IPS-NIHi11 (cell line): ENCODE measurements at regions not wholly inside any gene's neighbourhood (a gene's known extent, or its start where the extent isn't known, plus 50 kb on each side); places are given as distances from the start of the nearest gene placed in this dataset.
"Not testable (repeated sequence)": the region's sequence is repeated elsewhere in the genome, so short reads cannot be mapped to it uniquely, and the experiment has no call there.

Experiments used
- DNase-seq: peaks from one replicate; pipeline ENCODE4 v3.0.0; 2012; ENCODE audit warnings: mixed read lengths, low spot score

DNA sequence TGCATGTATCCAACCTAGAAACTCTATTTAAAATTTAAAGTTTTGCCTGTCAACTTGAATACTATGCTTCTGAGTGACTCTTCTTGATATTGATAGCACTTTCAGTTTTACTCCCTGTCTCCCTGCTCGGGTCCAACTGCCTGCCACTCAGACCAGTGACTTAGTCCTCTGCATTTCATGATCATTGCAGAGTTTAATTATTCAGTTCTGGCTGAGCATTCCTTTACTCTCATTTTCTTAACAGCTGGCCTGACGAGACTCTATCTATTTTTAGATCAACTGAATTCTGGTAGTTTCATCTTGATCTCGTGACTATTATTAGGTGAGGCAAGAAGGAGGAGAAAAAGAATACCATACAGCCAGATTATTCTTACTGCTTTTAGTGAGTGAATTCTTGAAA lies 617.4 kb downstream of the SI start:
- no peak for DNase-seq

DNA sequence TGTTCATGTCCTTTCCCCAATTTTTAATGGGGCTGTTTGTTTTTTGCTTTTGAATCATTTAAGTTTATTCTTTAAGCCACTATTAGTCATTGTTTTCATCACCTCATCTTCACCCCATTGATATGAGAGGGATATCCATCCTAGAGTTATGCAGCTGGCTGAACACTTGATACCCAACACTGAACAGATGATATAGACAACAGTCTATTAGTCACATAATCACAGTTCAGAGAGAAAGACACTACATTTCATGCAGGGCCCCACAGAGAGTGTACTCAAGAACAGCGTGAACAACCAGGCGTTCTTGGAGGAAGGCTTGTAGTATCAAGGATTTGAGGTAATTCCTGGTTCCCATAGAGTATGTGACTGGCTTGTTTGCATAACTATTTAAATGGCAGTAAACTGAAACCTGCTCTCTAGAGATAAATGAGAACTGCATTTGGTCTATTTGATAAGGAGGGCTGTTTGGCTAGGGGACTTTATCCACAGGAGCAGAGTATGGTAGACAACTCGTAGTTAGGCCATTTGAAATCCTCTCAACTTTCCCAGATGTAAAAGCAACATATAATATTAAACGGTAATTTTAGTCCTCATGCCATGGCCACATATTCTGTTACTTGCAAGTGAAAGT lies 618.7 kb downstream of the SI start:
- DNase-seq, result no peak

DNA sequence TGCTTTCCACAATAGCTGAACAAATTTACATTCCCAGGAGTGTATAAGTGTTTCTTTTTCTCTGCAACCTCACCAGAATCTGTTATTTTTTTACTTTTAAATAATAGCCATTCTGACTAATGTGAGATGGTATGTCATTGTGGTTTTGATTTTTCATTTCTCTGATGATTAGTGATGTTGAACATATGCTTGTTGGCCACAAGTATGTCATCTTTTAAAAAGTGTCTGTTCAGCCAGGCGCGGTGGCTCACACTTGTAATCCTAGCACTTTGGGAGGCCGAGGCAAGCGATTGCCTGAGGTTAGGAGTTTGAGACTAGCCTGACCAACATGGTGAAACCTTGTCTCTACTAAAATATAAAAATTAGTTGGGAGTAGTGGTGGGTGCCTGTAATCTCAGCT lies 619.3 kb downstream of the SI start:
- DNase-seq, result no peak

DNA sequence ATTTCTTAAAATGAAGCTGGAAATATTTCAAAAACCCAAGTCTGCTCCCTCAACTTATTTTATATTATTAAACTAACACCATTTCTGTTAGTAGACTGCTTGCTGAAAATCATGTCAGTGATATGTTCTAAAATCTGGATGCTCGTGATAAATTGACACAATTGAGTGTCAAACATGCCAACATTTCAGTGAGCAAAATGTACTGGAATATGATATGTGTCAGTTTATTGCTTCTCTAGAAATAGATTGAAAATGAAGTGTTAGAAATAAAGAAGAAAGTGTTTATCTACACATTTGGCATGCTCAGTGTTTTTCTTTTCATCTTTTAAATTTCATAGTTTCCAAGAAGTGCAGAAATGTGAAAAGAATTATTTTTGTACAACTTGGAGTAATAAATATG lies 624.6 kb downstream of the SI start:
- no peak for DNase-seq

DNA sequence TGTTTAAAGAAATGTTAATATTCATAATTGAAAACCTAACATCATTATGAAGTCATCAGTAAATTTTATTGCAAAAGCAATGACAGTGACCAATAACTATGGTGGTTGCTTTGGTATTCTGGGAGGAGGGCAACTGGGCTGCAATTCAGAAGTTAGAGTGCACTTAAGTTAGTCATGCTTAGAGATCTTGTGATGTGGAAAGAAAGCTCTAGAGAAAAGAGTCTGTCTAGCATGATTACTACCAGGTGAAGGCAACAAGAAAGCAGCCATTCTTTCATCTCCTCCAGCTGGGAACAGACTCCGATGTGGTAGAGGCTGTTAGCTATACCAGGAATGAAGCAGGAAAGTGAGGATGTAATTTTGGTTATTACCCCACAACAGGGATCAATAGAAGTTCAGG lies 625.6 kb downstream of the SI start:
- no peak for DNase-seq

DNA sequence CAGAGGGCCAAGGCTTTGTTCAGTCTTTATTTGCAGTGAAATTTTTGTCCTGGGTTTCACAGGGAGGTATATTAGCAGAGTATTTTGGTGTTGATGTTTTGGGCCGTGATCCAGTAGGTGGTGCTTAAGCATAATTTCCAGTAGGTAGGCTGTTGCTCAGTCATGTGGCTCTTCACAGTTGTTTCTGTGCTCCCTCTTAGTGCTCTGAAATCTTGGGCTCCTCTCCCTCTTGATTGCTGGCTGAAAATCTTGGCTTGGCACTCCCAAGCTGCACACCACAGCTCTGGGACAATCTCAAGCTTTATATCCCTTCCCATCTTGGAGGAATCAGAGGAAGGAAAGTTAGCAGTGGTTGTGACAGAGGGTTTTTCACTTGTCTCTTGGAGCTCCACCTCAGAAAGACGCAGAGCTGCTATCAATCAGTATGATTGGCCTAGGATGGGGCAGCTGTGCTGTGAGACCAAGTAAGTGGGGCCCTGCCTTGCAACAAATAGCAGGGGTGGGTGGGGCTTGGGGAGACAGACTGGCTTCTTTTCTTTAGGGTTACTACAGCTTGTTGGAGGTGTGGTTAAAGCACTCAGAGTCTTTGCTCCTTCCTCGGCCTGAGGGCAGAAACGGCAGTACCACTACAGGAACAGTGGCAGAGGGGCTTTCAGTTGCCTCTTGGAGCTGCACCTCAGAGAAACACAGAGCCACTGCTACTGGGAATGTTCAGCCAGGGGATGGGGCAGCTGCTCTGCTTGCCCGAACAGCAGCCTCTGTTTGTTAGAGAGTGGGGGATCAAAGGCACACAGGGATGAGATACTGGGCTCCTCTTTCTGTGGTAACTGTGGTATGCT lies 627.0 kb downstream of the SI start:
- DNase-seq, result no peak

DNA sequence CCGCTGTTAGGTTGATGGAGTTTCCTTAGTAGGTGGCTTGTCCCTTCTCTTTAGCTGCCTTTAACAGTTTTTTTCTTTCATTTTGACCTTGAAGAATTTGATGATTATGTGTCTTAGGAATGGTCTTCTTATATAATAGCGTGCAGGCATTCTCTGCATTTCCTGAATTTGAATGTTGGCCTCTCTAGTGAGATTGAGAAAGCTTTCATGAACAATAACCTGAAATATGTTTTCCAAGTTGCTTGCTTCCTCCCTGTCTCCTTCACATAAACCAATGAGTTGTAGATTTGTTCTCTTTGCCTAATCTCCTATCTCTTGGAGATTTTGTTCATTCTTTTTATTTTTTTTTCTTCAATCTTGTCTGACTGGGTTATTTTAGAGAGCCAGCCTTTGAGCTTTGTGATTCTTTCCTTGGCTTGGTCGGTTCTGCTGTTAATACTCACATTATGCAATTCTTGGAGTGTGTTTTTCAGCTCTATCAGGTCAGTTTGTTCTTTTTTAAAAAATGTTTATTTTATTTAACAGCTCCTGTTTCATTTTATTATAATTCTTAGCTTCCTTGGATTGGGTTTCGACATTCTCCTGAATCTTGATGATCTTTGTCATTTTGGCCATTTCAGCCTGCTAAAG lies 627.9 kb downstream of the SI start:
- no peak for DNase-seq

DNA sequence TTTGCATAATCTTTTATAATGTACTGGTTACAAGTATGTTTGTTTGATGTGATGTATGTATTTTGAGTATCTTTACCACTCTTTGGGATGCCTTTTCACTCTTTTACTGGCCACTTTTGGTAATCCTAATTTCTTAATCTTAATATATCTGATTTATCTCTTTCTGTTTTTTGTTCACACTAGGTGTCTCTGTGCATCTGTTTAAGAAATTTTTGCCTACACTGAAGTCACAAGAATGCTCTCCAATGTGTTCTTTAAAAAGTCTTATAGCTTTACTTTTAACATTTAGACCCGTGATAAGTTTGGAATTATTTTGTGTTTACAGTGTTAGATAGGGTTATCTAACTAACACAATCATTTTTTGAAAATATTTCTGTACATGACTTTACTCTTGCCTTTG lies 659.1 kb downstream of the SI start:
- DNase-seq, result no peak

DNA sequence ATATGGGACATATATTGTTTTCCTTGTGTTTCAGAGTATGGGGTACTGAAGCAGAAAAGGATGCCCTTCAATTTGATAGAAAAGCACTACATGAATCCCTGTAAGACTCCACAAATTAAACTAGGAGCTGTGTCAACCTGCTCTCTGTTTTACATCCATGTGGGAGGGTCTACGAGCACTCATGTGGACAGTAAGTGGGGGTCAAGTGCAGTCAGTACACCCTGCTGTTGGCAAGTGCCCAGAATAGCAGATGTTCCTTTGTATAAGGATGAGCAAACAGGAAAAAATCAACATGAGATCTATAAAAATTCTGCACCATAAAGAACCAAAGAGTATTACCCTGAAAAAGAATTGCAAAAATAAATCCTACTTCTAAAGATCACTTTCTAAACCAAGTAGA lies 659.9 kb downstream of the SI start:
- no peak for DNase-seq

DNA sequence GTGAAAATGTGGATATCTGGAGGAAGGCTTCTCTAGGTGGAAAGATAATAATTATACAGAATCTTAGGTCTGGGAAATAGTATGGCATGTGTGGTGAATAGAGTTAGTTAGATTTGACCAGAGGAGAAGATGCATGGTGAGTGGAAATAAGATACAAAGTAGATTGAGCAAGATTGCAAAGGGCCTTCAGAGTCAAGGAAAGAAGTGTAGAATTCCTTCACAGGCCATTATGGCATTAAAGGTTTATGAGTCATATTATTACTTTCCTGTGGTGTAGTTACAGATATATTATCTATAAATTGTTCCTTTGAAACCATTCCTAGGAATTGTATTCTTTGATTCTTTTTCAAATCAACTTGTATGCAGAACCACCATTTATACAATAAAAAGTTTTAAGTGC lies 660.3 kb downstream of the SI start:
- no peak for DNase-seq

DNA sequence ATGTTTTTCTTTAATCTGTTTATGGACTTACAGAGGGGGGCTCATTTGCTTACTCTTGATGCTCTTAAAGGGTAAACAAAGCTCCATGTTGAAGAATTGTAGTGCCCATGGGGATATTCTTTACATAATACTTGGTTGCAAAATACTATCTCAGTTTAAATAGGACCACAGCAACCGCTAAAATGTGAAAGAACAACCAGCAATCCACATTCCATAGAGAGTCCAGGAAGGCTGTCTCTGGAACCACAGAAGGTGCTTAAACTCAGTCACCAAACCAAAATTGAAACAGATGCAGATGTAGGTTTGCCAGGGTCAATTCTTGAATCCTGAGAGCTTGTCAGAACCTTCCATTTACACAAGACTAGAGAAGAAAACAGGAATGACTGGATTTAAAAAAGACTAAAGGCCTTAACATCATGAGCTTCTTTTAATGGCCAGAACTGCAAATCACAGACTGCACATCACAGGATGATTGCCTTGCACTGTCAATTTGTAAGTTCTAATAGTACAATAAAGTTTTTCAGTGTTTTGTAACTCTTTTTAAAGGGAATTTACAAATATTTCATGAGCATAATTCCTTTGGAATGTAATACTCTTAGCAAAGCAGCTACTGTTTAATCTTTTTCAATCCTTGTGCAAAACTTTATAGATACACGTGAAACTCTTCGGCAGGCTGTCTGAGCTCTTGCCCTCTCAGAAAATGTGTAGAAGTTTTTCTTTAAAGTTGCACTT lies 661.6 kb downstream of the SI start:
- no peak for DNase-seq

DNA sequence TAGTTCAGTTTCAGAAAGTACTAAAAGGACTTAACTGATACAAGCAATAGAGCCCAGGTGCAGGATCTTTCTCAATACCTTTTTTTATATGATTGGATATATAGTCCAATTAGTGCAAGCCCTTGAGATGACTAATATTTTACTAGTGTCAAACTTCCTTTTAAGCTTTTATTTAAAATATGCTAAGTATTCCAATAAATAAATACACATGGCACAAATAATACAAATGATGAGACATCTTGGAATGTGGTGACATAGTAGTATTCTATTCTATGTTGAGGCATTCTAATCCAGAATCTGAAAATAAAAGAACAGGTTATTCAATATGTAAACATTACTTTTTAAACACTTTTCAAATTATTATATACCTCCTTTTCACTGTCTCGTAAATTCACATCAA lies 670.0 kb downstream of the SI start:
- DNase-seq, result no peak

DNA sequence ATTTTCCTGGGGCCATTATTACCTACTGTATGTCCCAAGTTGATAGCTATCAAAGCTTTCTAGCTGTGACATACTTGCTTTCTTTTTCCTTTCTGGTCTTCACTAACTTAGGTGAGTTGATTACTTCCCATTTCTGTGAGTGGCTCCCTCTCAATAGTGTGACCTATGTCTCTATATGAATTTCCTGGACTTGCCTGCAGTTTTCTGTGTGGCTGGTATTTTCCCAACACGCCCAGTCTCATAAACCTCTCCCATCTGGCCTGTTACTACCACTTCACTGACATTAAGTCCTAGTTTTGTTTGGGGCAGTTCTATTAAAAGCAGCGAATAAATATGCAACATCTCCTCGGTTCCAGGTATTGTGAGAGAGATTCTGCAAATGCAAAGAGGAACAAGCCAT lies 671.2 kb downstream of the SI start:
- no peak for DNase-seq

DNA sequence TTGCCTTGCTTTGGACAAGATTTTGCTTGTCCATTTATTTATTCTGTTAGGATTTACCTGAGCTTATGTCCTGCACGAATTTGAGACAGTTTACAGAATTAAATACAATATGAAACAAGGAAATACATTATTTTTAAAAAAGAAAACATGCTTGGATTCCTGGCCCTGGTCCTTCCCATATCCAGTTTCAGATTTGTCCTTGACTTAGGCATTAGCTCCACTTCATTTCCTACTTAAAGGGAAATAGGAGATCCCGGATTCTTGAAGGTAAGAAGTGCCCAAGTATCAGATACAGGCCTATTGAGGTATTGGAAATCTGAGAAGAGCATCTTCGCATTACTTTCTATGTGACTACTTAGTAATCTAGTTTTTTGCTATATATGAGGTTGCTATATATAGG lies 672.0 kb downstream of the SI start:
- no peak for DNase-seq

DNA sequence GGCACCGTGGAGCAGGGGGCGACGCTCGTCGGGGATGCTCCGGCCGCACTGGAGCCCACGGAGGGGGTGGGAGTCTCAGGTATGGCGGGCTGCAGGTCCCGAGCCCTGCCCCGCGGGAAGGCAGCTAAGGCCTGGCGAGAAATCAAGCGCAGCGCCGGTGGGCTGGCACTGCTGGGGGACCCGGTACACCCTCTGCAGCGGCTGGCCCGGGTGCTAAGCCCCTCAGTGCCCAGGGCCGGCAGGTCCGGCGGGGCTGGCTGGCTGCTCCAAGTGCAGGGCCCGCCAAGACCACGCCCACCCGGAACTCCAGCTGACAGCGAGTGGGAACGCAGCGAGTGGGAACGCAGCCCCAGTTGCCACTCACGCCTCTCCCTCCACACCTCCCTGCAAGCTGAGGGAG lies 676.4 kb downstream of the SI start:
- no peak for DNase-seq

DNA sequence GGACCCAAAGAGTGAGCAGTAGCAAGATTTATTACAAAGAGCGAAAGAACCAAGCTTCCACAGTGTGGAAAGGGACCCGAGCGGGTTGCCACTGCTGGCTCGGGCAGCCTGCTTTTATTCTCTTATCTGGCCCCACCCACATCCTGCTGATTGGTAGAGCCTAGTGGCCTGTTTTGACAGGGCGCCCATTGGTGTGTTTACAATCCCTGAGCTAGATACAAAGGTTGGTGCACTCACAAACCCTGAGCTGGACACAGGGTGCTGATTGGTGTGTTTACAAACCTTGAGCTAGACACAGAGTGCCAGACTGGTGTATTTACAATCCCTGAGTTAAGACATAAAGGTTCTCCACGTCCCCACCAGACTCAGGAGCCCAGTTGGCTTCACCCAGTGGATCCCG lies 676.9 kb downstream of the SI start:
- not testable (repeated sequence) for DNase-seq

DNA sequence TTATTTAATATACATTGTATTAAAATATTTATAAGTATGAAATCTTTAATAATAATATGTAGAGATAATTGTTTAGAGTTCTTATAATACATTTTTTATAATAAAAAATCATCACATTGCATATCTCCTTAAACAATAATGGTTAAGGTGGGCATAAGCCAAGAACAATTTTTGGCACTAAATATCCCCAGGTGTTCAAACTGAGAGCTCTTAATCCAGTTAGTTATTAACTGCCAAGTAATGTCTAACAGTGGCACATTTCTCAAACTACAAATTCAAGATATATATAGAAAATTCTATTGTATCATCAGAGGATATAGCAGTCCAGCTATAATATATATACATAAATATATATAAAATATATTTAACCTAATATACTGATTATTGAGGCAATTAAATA lies 680.8 kb downstream of the SI start:
- no peak for DNase-seq

DNA sequence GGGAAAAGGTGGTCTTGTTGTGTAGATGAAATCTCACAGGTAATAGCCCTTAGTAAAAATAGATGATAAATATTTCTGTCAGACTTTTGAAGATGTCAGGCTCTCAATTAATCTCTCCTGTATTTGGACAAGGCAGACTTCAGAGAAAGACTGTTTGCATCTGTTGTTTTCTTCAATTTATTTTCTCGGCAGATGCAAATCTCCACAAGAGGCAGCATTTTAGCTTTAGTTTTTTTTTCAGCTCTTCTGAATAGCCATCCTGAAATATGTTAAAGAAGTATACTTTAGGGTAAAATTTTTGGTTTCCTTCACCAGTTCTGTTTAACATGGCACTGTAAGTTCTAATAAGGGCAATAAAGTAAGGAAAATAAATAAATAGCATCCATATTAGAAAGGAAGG lies 685.1 kb downstream of the SI start:
- no peak for DNase-seq

DNA sequence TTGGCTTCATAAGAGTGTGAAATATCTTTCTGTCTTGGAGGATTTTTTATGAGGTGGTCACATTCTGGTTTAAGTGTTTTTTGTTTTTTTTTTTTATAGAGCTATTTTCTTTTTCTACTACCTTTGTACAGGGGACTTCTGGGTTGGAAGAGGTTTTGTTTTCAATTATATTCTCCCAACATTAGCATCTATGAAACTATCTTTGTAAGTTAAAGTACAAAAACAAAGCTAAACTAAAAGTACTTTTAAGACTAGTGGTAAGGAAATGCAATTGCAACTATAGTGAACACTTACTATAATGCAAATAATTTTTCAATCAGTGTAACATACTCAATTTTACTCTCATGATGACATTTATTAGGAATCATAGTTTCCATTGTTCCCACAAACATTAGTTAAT lies 688.2 kb downstream of the SI start:
- DNase-seq, result no peak

DNA sequence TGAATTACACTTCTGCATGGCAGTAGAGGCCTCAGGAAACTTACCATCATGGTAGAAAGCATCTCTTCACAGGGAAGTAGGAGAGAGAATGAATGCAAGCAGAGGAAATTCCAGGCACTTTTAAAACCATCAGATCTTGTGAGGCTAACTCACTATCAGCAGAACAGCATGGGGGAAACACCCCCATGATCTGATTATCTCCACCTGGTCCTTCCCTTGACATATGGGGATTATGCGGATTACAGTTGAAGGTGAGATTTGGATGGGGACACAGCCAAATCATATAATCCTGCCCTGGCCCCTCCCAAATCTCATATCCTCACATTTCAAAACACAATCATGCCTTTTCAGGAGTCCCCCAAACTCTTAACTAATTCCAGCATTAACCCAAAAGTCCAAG lies 691.1 kb downstream of the SI start:
- DNase-seq, result no peak

DNA sequence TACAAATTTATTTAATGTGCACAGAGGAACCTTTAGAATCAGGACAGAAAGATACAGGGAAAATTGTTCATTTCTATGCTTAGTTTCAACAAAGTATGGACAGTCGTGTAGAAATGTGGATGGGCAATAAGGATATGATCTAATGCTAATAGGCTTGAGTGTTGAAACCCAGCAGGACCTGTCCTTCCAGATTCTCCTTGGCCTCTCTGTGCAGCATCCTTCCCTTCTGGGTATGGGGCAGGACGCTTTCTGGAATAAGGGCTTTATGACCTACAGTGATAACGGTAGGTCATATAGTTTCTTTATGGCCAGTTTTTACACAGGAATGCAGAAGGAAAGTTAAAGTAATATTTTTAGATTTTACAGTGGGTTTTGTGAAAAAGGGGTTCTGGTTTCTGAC lies 698.1 kb downstream of the SI start:
- no peak for DNase-seq

DNA sequence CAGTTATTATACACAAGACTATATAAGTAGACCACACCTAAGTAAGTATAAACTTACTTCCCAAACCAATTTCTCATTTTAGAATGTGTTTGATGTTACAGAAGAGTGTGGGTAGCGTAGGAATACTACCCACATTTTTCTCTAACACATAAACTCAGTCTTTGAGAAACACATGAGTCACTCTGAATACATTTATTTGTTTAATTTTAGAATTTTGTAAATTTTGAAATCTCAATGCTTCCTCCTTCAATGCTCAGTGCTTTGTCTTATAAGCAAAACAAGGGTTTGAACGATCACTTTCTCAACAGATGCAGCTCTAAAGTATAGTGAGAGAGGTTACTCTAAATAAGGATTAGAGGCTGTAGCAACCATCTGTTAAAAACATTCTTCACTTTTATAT lies 700.8 kb downstream of the SI start:
- no peak for DNase-seq

DNA sequence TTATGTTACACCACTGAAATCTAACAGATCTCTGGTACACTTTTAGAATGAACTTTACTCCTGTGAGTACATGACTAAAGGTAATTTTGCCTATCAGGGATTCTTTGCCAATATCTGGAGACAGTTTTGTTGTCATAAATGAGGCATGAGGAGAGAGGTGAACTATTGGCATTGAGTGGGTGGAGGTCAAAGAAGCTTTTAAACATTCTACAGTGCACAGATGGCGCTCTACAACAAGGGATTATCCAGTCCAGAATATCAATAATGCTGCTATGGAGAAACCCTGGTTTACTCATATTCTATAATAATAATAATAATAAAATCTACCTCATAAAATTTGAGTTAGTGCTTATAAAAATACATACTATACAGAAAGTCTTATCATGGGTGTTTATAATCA lies 702.3 kb downstream of the SI start:
- no peak for DNase-seq
